ENCODE measurements at regions not wholly inside any gene's neighbourhood (a gene's known extent, or its start where the extent isn't known, plus 50 kb on each side); places are given as distances from the start of the nearest gene placed in this dataset.

- DNase-seq (ENCODE audit: low read depth, low spot score), result no peak
Observed at GRCh38 chr9:95757439-95757838, 118.1 kb upstream of the ERCC6L2 start.

DNA sequence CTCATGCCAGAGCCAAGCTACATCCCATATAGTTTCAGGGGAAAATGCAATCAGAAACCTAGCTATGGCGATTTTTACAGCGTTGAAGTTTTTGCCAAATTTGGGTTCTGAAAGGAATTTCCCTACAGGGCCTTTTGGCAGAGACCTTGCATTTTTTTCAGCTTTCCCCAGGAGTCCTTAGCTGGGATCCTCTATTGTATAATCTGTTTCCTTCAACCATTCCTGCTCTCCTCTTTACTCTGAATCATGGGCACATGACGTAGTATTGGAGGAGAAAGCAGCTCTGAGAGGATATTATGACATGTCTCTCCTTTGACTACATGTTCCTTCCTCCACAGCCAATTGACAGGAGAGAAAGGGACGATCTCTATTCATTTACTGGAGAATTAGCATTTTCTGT, 118.5 kb upstream of the ERCC6L2 start:
- peak; percentile 80 for DNase-seq (ENCODE audit: low read depth, low spot score)

DNA sequence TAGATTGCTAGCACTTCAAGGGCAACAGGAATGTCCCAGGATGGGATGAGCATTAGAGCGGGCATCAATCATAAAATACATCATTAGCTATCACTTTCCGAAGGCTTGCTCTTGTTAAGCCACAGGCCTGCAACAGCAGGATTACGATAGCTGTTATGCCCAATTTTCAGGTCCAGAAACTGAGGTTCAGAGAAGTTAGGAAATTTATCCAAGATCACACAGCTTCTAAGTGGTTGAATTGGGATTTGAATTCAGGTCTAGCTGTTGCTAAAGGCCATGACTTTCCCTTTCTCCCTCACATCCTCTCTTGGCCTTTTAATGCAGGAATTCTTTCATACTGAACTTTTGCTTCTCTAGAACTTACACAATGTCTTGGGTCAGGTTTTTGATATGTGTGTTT, 119.4 kb upstream of the ERCC6L2 start:
- no peak for DNase-seq (ENCODE audit: low read depth, low spot score)

GRCh38 chr9:95755421-95755730, 120.1 kb upstream of the ERCC6L2 start:
- no peak for DNase-seq (ENCODE audit: low read depth, low spot score)

GRCh38 chr9:95754533-95755420, 120.7 kb upstream of the ERCC6L2 start:
- DNase-seq (ENCODE audit: low read depth, low spot score), result no peak

DNA sequence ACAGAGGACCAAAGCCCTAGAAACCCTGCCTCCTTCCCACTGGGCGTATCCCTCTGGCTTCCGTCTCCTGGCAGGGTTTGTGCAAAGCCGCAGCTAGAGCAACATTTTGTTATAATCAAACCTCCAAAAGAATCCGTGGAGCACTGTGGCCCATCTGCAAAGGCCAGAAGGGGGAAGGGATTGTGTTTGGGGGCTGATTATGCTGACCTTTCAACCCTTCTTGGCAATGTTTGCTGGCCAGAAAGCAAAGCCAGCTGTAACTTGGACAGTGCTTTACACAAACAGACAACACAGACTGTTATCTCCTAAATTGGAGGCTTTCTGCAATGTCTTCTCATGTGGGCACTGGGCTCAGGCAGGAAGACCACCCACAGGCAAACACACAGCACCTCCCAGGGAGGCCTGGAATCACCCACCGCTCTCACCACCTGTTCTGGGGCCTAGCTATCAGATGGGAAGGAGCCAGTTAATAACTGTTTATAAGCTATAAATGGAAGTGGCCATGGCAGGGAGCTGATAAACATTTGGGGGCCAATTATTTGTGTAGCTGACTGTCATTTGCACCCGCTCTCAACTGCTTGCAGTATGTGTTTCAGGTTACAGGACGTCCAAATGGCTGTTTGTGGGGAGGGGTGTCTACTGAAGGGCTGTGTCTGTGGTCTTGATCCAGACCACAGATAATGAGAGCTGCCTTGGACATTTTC, 121.6 kb upstream of the ERCC6L2 start:
- no peak for DNase-seq (ENCODE audit: low read depth, low spot score)

- no peak for DNase-seq (ENCODE audit: low read depth, low spot score)
Observed at GRCh38 chr9:95752129-95752731, 123.3 kb upstream of the ERCC6L2 start.

- no peak for DNase-seq (ENCODE audit: low read depth, low spot score)
Observed at GRCh38 chr9:95751520-95751790, 124.0 kb upstream of the ERCC6L2 start.

DNA sequence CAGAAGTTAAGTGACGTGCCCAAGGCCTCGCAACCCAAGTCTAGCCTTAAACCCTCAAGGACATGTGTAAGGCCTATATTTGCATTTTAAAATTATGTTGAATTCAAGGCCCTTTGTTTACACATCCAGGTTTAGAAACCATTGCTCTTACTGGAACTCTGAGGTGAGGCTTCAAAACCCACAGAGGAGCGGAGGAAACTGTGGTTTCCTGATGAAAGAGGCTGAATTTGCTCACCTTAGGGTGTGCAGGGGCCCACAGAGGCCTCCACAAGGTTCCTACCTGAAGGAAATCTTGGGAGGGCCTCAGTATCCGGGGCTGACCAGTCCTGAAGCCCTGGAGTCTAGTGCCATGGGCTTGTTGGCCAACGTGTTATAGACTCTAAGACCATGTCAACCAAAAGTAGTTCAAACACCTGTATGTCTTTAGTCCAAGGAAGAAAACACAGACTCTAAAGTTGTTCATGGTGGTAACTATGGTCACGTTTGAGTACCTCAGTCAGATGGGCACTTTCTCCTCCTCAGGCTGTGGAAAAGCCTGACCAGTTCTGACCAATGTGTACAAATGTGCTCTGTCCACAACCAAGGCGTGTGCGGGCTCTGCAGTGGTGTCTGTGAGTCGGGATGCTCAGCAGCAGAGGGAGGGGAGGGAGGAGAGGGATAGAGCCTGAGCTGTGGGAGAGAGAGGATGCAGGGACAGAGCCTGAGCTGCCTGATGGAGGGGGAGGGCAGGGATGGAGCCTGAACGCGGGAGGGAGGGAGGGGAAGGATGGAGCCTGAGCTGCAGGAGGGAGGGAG, 124.6 kb upstream of the ERCC6L2 start:
- DNase-seq (ENCODE audit: low read depth, low spot score), result no peak

GRCh38 chr9:95749493-95749892, 126.0 kb upstream of the ERCC6L2 start:
- DNase-seq (ENCODE audit: low read depth, low spot score), result no peak

- DNase-seq (ENCODE audit: low read depth, low spot score), result no peak
Observed at GRCh38 chr9:95746408-95747180, 128.9 kb upstream of the ERCC6L2 start.

DNA sequence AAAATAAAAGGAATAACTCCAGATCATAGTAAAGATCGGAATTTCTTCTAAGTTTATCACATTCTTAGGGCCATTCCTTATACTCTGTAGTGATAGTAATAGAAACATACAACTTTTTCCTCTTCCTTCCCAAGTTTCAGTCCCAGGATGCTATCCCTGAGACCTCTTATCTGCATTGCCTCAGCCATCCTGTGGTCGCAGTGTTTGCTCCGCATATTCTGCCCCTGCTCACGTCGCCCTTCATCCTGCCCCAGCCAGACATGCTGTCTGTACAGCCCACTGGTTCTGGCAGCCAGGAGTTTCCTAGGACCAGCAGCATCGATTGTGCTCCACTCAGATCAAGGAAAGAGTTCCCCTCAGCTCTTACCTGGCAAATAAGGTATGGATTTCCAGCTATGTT, 132.7 kb upstream of the ERCC6L2 start:
- DNase-seq (ENCODE audit: low read depth, low spot score), result no peak

GRCh38 chr9:95741631-95742030, 133.9 kb upstream of the ERCC6L2 start:
- DNase-seq (ENCODE audit: low read depth, low spot score), result no peak

DNA sequence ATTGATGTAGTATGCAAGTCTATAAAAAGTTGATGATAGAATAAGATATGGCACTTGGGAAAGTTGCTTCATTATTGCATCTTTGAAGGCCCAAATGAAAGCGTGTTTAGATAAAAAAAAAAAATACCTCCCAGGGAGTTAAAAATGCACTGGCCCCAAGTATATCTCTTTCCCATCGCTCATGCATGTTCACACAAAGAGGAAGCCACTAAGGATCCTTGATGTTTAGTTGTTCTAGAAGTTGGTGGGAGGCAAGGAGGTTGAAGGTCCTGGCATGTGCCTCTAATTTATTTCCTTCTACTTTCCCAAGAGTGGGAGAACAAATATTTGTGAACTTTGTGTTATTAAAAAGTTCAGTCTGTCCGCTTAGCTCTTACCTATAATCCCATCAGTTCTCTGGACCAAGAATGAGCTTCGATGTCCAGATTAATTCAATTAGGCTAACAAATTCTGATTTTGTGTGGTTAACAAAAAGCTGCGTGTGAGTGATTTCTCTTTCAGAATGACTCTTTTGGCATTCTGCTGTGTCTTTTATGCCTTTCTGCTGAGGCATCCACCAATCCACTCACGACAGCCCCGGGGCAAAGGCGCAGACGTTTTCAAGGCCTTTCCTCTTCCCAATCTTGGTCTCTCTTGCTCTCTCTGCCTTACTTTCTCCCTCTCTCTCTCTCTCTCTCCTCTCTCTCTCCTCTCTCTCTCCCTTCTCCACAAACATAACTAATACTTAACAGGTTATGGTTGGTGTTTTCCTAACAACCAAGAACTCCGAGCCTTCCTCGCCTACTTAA, 135.1 kb upstream of the ERCC6L2 start:
- DNase-seq (ENCODE audit: low read depth, low spot score), result no peak

DNA sequence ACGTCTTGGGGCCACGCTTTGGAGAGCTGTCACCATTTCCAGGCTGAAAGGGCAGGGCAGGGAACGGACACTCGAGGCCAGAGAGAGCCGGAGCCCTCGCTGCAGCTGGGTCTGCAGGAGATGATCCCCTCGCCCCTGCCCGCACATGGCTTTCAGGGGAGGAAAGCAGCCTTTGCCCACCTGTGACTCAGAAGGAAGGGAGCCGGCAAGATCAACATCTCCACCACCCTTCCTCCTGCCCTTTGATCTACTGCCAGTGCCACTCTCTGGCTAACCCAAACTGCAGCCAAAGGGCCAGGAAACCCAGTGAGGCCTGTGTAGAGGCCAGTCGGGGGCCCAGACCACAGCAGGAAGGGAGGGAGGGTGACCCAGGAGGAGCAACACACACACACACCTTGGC, 137.1 kb upstream of the ERCC6L2 start:
- no peak for DNase-seq (ENCODE audit: low read depth, low spot score)

GRCh38 chr9:95736891-95737522, 138.5 kb upstream of the ERCC6L2 start:
- no peak for DNase-seq (ENCODE audit: low read depth, low spot score)

- no peak for DNase-seq (ENCODE audit: low read depth, low spot score)
Observed at GRCh38 chr9:95736370-95736769, 139.1 kb upstream of the ERCC6L2 start.

GRCh38 chr9:95735701-95736100, 139.8 kb upstream of the ERCC6L2 start:
- no peak for DNase-seq (ENCODE audit: low read depth, low spot score)

GRCh38 chr9:95733741-95734666, 141.5 kb upstream of the ERCC6L2 start:
- DNase-seq (ENCODE audit: low read depth, low spot score), result no peak

Measured in astrocyte of the hippocampus (primary cell).